CD4-positive, alpha-beta T cell (primary cell): ENCODE measurements at regions not wholly inside any gene's neighbourhood (a gene's known extent, or its start where the extent isn't known, plus 50 kb on each side); places are given as distances from the start of the nearest gene placed in this dataset.

ENCODE experiments used
- ATAC-seq: fragments of 200-7000 bp; cut with Tn5 transposase; one replicate; pipeline ENCODE4 v1.10.0; 2022; ENCODE audit warnings: mild to moderate bottlenecking; ENCODE audit not compliant: poor library complexity
- CTCF ChIA-PET: fragments of 350-600 bp; sonication (Branson Sonifier 250); formaldehyde crosslinking; loops from one replicate; lab custom pipeline; 2021; ENCODE audit warnings: antibody characterized with exemption, inconsistent platforms; lab: Charles Lee
- POLR2A ChIA-PET: fragments of 350-600 bp; sonication (Branson Sonifier 250); formaldehyde crosslinking; loops from one replicate; lab custom pipeline; 2021; ENCODE audit warnings: antibody characterized with exemption, inconsistent platforms; lab: Charles Lee
- DNase-seq, 14 experiments: peaks; one replicate each; pipeline ENCODE4 v3.0.0-alpha.2; 2013 to 2020; ENCODE audit warnings: mixed read lengths in 2 of 14
- H3K27ac ChIP-seq, 2 donors: one replicate each; pipeline versions ENCODE4 v1.5.1 to v1.7.0; 2013; ENCODE audit warnings: low read length in 2 of 2, low read depth in 1 of 2, mild to moderate bottlenecking in 1 of 2
- H3K27me3 ChIP-seq, 2 experiments: 1 replicate in 1 of 2; 2 replicates in 1 of 2; pipeline versions ENCODE4 v1.6.1 to v1.7.0; 2013; ENCODE audit warnings: low read length in 2 of 2, control low read depth in 1 of 2, mild to moderate bottlenecking in 1 of 2, moderate library complexity in 1 of 2; ENCODE audit not compliant: insufficient read depth in 2 of 2, control insufficient read depth in 1 of 2
- H3K36me3 ChIP-seq: one replicate; pipeline ENCODE4 v1.6.1; 2013; ENCODE audit warnings: low read length, control low read depth; ENCODE audit not compliant: insufficient read depth
- H3K4me1 ChIP-seq: one replicate; pipeline ENCODE4 v1.6.1; 2013; ENCODE audit warnings: low read length, control low read depth; ENCODE audit not compliant: insufficient read depth
- H3K4me3 ChIP-seq: one replicate; pipeline ENCODE4 v1.5.1; 2013; ENCODE audit warnings: mild to moderate bottlenecking, low read length, moderate library complexity
- H3K9me3 ChIP-seq, 2 experiments: 1 replicate in 1 of 2; 2 replicates in 1 of 2; pipeline versions ENCODE4 v1.6.1 to v1.7.0; 2013; ENCODE audit warnings: low read length in 2 of 2, mild to moderate bottlenecking in 2 of 2, control low read depth in 1 of 2, moderate library complexity in 1 of 2; ENCODE audit not compliant: control insufficient read depth in 1 of 2, insufficient read depth in 1 of 2
- H3K27ac Mint-ChIP-seq: one replicate; pipeline ENCODE4 v1.8.0; 2020; ENCODE audit warnings: mixed read lengths
- H3K27me3 Mint-ChIP-seq: one replicate; pipeline ENCODE4 v1.8.0; 2021; ENCODE audit warnings: mixed read lengths
- H3K36me3 Mint-ChIP-seq: one replicate; pipeline ENCODE4 v1.8.0; 2021; ENCODE audit warnings: low read depth, mixed read lengths
- H3K4me1 Mint-ChIP-seq: one replicate; pipeline ENCODE4 v1.8.0; 2021; ENCODE audit warnings: low read depth, mixed read lengths
- H3K4me3 Mint-ChIP-seq: one replicate; pipeline ENCODE4 v1.8.0; 2020; ENCODE audit warnings: mild to moderate bottlenecking, mixed read lengths
- H3K9me3 Mint-ChIP-seq: one replicate; pipeline ENCODE4 v1.8.0; 2020; ENCODE audit warnings: mixed read lengths
- intact Hi-C, 2 experiments: fragments of 100-400 bp; cut with DNase I in 1 of 2; cut with micrococcal nuclease in 1 of 2; formaldehyde crosslinking; loops; one replicate each; pipeline versions ENCODE4 v1.15.1 to v1.9.0; 2023 to 2025; cut with DNase I, micrococcal nuclease
- TF ChIP-seq, protein P1 (sequence below): fragments of 200-600 bp; IDR thresholded peaks from one replicate; pipeline ENCODE4 v1.8.0; 2022; ENCODE audit warnings: antibody characterized with exemption, mild to moderate bottlenecking

DNA sequence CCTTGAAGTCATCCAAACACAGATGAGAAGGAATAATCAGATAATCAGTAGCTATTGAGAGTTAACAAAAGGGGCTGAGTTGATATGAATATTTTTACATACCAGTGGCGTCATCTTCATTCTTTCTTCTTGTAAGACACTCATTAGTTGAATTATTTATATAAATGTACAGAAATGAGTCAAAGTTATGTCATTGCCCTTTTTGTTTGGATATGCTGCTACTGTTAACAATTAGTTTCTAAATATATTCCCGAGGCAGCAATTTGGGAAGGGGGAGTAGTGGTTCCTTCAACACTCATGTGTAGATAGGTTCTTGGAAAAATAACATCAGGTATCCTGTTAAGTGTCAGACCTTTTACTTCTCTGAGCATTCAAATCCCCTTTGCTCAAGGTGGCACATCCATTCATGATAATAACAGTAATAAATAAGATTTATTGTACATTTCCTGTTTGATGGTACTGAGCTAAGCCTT is 436.6 kb downstream of the SPRY1 start:
- Histone ChIP-seq H3K27me3 (no peaks in the 10 kb centered on the region), H3K4me3 (no peak overlapping the region), H3K4me1 (no peaks in the 10 kb centered on the region), H3K27ac (no peak overlapping the region), H3K36me3 (no peaks in the 10 kb centered on the region), H3K9me3 (peaks cover 0 to 4% of the 10 kb centered on the region in 2 experiments)
- ATAC-seq (no peak), DNase-seq (no peak)
- no peak overlapping the region for H3K27ac Mint-ChIP-seq
- TF ChIP-seq, protein P1, sequence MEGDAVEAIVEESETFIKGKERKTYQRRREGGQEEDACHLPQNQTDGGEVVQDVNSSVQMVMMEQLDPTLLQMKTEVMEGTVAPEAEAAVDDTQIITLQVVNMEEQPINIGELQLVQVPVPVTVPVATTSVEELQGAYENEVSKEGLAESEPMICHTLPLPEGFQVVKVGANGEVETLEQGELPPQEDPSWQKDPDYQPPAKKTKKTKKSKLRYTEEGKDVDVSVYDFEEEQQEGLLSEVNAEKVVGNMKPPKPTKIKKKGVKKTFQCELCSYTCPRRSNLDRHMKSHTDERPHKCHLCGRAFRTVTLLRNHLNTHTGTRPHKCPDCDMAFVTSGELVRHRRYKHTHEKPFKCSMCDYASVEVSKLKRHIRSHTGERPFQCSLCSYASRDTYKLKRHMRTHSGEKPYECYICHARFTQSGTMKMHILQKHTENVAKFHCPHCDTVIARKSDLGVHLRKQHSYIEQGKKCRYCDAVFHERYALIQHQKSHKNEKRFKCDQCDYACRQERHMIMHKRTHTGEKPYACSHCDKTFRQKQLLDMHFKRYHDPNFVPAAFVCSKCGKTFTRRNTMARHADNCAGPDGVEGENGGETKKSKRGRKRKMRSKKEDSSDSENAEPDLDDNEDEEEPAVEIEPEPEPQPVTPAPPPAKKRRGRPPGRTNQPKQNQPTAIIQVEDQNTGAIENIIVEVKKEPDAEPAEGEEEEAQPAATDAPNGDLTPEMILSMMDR, result no peak
- no peak overlapping the region for H3K4me3 Mint-ChIP-seq
- no peaks in the 10 kb centered on the region for H3K4me1 Mint-ChIP-seq
- CTCF ChIA-PET, result no interaction called here
- H3K27me3 Mint-ChIP-seq, result no peaks in the 10 kb centered on the region
- intact Hi-C loops, result no loop called here
- no peaks in the 10 kb centered on the region for H3K36me3 Mint-ChIP-seq
- POLR2A ChIA-PET, result no interaction called here
- H3K9me3 Mint-ChIP-seq, result peaks cover 4% of the 10 kb centered on the region

DNA sequence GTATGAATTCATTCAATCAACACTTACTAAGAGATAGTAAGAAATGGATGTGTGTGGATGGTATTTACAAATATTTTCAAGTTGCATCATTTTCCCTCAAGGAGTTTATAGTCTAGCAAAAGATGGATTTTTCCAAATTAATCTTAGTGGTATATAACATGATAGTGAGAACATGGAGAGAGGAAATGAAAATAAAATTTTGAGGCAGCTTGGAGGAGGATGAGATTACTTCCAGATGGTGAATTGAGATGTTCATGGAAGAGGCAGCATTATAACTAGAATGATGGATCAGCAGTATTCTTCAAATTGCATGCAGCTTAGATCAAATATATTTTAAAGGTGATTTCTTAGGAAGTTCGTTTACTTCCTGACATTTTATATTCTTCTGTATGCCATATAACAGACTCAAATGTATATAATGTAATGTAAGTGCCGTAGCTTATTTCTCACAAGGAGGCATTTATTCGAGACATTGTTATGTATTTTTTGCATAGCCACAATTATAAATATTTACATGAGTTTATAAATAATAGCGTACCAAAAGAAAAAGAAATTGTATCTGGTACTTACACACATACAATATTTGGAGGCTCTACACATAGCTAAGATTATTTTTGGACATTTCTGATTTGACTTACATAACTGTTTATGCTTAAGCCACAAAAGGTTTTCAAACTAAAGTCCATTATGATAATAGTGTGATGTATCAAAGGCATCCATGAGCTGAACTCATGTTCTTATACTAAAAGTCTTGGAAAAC is 439.4 kb downstream of the SPRY1 start:
- Mint-ChIP-seq H3K27ac (no peak overlapping the region), H3K4me3 (no peak overlapping the region), H3K9me3 (no peaks in the 10 kb centered on the region), H3K36me3 (no peaks in the 10 kb centered on the region), H3K4me1 (no peaks in the 10 kb centered on the region), H3K27me3 (no peaks in the 10 kb centered on the region)
- H3K4me1 ChIP-seq, result no peaks in the 10 kb centered on the region
- H3K27me3 ChIP-seq, result no peaks in the 10 kb centered on the region
- no peak overlapping the region for H3K27ac ChIP-seq
- DNase-seq (no peak), ATAC-seq (no peak)
- H3K36me3 ChIP-seq, result no peaks in the 10 kb centered on the region
- POLR2A ChIA-PET, result no interaction called here
- CTCF ChIA-PET, result no interaction called here
- intact Hi-C loops, result no loop called here
- H3K9me3 ChIP-seq, result peaks cover 0 to 4% of the 10 kb centered on the region in 2 experiments
- TF ChIP-seq, protein P1, result no peak
- no peak overlapping the region for H3K4me3 ChIP-seq

DNA sequence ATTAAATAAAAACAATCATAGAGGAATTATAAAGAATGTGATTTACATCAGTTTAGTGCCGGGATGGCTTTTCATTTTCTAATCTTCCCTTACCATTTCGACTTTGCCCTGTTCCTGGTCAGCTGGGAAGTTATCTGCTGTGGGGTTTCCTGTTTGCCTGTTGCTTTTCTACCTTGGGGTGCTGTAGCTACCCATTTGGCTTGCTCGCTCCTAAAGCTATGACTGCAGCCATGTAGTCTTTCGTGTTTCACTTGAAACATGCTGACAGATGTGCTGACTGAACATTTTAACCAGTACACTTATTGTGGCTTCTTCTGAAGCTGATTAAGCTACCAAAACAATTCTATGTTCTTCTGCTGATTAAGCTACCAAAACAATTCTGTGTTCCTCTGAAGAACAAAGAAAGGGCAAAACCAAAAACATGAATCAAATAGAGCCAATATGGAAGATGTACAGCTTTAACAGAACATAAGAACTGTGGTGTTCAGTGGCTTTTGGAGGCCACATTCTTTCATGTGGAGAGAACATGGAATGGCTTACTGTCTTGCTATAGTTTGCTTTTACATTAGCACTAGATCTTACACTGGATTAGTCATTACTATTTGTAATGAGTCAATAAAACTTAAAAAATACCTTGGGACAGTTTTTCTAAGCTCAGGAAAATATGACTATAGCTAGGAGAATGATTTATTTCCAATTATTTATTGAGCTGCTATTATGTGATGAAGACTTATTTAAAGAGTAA is 440.4 kb downstream of the SPRY1 start:
- Histone ChIP-seq H3K9me3 (peaks cover 0 to 4% of the 10 kb centered on the region in 2 experiments), H3K4me1 (no peaks in the 10 kb centered on the region), H3K27ac (no peak overlapping the region), H3K36me3 (no peaks in the 10 kb centered on the region), H3K4me3 (no peak overlapping the region), H3K27me3 (no peaks in the 10 kb centered on the region)
- DNase-seq, result no peak
- Mint-ChIP-seq H3K9me3 (no peaks in the 10 kb centered on the region), H3K36me3 (no peaks in the 10 kb centered on the region), H3K27me3 (no peaks in the 10 kb centered on the region), H3K27ac (no peak overlapping the region), H3K4me1 (no peaks in the 10 kb centered on the region), H3K4me3 (no peak overlapping the region)
- ChIA-PET POLR2A (no interaction called here), CTCF (no interaction called here)
- intact Hi-C loops, result no loop called here
- ATAC-seq, result no peak
- TF ChIP-seq, protein P1, result no peak
